Ishikawa (cell line): ENCODE measurements at regions not wholly inside any gene's neighbourhood (a gene's known extent, or its start where the extent isn't known, plus 50 kb on each side); places are given as distances from the start of the nearest gene placed in this dataset.

Source experiments
- CEBPB ChIP-seq: IDR thresholded peaks from 2 replicates; pipeline ENCODE4 v1.6.1; 2012
- CREB1 ChIP-seq: IDR thresholded peaks from 2 replicates; pipeline ENCODE4 v1.6.1; 2012; ENCODE audit warnings: low read depth
- EGR1 ChIP-seq: IDR thresholded peaks from 2 replicates; pipeline ENCODE4 v1.6.1; 2012
- EP300 ChIP-seq: IDR thresholded peaks from 2 replicates; pipeline ENCODE4 v1.6.1; 2012; ENCODE audit warnings: borderline replicate concordance
- FOXM1 ChIP-seq: IDR thresholded peaks from 2 replicates; pipeline ENCODE4 v1.6.1; 2012; ENCODE audit warnings: low read depth, borderline replicate concordance
- MAX ChIP-seq: IDR thresholded peaks from 2 replicates; pipeline ENCODE4 v1.6.1; 2012
- NFIC ChIP-seq: IDR thresholded peaks from 2 replicates; pipeline ENCODE4 v1.6.1; 2012
- RAD21 ChIP-seq: IDR thresholded peaks from 2 replicates; pipeline ENCODE4 v1.6.1; 2012; ENCODE audit warnings: low read depth
- REST ChIP-seq: IDR thresholded peaks from 2 replicates; pipeline ENCODE4 v1.6.1; 2012; ENCODE audit warnings: low read depth, mild to moderate bottlenecking
- TAF1 ChIP-seq: IDR thresholded peaks from 2 replicates; pipeline ENCODE4 v1.6.1; 2012; ENCODE audit warnings: low read depth, mild to moderate bottlenecking
- TCF12 ChIP-seq: IDR thresholded peaks from 2 replicates; pipeline ENCODE4 v1.6.1; 2012; ENCODE audit warnings: low read depth
- TEAD4 ChIP-seq: IDR thresholded peaks from 2 replicates; pipeline ENCODE4 v1.6.1; 2012
- USF1 ChIP-seq: IDR thresholded peaks from 2 replicates; pipeline ENCODE4 v1.6.1; 2012
- YY1 ChIP-seq: IDR thresholded peaks from 2 replicates; pipeline ENCODE4 v1.6.1; 2012; ENCODE audit warnings: low read depth
- ZBTB7A ChIP-seq: IDR thresholded peaks from 2 replicates; pipeline ENCODE4 v1.6.1; 2012; ENCODE audit warnings: low read depth

GRCh38 chr11:71083105-71083504 lies 169.3 kb downstream of the SHANK2 start:
- TF ChIP-seq RAD21 (no peak), EP300 (no peak), TCF12 (no peak), YY1 (no peak), REST (no peak), CEBPB (no peak), USF1 (no peak), CREB1 (no peak), TEAD4 (no peak), EGR1 (no peak), MAX (no peak), NFIC (no peak), TAF1 (no peak)

GRCh38 chr11:71082454-71082853 lies 169.9 kb downstream of the SHANK2 start:
- TF ChIP-seq REST: no peak
- TF ChIP-seq CEBPB: no peak
- no peak for TF ChIP-seq EP300
- TF ChIP-seq RAD21: no peak
- TF ChIP-seq TAF1: no peak
- TF ChIP-seq EGR1: no peak
- TF ChIP-seq FOXM1: no peak
- no peak for TF ChIP-seq ZBTB7A
- TF ChIP-seq TEAD4: no peak
- no peak for TF ChIP-seq CREB1
- no peak for TF ChIP-seq NFIC
- no peak for TF ChIP-seq YY1
- no peak for TF ChIP-seq USF1
- no peak for TF ChIP-seq TCF12

GRCh38 chr11:71081704-71082230 lies 170.6 kb downstream of the SHANK2 start:
- TF ChIP-seq FOXM1 (no peak), RAD21 (no peak), TAF1 (no peak), MAX (no peak), YY1 (no peak), CREB1 (no peak), REST (no peak), NFIC (no peak), EGR1 (no peak), CEBPB (no peak), EP300 (no peak), TEAD4 (no peak), USF1 (no peak), ZBTB7A (no peak), TCF12 (no peak)
